Ureter (tissue), 1 donor: ENCODE measurements at regions not wholly inside any gene's neighbourhood (a gene's known extent, or its start where the extent isn't known, plus 50 kb on each side); places are given as distances from the start of the nearest gene placed in this dataset.

Experiments used
- DNase-seq: peaks from one replicate; pipeline ENCODE4 v3.0.0-alpha.2; 2020; ENCODE audit warnings: low spot score
- donor health status: DM: yes; HTN: yes; CAD: no.

DNA sequence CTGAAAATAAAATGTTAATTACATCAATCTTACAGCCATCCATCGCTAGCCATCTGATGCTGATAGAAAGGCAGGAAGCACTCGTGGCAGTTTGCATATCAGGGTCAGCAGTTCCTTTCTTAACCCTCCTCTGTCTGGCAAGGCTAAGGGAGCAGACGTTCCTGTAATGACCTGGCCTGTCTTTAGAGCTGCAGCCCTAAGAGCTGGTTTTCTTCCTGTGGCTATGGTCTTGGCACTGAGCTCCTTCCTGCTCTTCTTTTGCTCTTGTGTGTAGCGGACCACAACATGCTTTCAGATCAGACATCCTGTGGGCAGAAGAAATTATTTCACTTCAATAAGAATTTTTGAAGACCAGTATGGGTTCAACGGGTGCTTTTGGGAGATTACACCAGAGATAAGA, 170.4 kb downstream of the DAD1 start:
- DNase-seq, result no peak

DNA sequence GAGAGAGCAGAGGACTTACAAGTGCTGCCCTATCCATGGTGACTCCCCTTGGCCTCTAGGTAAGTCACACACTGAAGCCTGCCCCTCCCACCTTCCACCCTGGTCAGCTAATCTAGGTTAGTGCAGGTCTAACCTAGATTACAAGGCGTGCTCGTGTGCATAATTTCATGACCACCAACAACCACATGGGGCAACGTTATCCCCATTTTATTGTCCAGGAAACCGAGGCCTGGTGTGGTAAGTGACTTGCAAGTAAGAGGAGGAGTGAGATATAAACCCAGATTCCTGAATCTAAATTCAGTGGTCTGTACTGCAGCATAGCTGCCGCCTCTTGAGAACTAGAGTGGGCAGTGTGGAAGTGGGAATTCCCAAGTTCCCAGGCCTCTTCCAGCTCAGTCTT, 171.1 kb downstream of the DAD1 start:
- no peak for DNase-seq

DNA sequence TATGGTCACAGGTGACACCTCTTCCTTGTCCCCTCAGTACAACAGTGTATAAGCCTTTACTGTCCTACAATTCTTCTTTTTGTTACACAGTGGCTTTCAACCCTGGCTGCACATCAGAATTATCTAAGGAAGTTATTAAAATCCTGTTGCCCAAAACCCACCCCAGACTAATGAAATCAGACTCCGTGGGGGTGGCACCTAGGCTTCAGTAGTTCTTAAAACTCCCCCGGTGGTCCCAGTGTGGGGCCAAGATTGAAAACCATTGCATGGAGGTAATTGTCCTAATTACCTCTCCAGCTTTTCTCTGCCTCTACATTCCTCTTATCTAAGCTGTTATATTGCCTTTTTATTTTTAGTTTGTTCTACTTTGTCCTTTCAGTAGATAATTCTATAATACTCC, 172.8 kb downstream of the DAD1 start:
- no peak for DNase-seq

DNA sequence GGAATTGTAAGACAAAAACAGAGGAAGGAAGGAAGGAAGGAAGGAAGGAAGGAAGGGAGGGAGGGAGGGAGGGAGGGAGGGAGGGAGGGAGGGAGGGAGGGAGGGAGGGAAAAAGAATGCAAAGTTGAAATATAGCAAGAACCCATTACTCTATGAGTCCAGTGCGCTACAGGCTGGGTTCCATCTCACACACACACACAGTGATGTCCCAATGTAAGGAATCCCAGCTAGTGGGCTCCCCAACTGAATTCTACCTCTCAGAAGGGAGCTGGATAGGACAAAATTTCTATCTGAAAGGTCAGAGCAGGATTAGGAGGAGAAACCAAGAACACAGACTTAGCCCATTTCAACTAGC, 173.4 kb downstream of the DAD1 start:
- DNase-seq, result no peak

DNA sequence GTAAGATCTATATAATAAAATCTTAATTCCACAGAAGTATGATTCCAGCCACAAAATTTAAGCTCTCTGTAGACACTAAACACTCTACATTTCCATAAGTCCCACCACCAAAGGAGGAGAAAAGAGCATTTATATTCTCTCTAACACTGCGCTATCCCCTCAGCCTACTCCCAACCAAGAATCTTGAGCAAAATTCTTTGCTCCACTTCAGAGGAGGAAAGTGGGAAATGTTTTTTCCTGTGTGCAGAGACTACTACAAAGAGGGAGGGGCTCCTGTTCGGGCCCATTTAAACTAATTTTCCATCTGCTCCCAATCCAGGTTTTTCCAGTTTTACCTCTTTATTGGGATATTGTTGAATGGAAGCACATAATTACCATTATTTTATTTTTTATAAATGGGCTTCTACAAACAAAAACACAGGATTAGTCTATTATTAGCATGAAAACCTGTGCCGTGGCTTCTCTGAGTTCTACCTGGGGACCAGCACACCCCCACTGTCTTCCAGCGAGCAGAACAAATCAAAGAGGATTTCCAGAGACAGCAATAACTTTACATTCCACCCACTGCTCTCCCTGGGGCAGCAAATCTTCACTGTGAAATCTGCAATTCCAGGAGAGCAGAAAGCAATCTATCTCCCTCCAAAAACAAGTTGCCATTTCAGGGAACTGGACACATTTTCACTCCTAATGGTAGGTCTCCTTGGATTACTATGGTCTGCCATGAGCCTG, 174.0 kb downstream of the DAD1 start:
- no peak for DNase-seq

DNA sequence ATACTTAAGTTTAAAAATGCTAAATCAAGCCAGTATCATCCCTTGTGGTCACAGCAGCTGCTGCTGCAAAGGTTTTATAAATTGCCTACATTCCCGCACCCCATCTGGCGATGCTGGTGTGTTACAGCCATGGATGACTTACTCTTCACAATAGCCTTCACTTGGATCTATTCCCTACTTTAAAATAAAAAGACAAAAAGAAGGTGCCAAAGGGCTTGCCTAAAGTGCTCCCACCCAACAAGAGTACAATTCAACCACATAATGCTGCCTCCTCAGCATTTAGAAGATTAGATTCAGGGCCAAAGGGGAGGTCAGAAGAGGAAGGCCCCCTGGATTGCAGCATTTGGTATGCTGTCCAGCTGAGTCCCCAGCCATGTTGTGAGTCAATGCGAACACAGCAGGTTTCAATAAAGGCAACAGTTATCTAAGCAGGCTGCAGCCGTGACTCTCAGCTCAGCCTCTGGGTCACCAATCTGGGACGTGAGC, 176.1 kb downstream of the DAD1 start:
- DNase-seq, result no peak

DNA sequence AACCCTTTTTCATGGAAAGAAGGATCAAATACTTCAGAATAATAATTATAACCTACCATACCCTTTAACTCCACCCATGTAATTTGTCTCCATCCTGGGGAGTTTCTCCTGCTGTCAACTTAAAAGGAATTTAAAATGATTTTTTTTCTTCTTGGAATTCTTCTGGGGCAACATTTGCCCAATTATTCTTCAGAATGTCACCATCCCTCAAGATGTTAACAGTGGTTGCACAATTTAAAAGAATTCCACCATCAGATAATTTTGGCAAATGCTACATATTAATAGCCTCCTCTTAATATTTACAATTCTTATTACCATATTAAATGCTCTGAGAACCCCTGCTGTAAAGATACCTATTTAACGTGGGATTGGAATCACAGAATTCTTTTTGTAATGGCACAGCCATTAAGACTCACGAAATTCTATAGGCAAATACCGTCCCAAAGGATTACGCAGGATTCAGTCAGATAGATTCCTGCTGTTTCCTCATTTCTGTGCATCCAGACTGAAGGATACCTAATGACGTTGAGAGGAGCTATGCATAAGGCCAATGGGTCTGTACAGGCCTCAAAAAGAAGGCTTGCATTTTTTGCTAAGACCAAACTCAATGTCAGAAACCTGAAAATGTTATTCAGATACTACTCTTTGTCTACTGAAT, 177.5 kb downstream of the DAD1 start:
- DNase-seq, result no peak

DNA sequence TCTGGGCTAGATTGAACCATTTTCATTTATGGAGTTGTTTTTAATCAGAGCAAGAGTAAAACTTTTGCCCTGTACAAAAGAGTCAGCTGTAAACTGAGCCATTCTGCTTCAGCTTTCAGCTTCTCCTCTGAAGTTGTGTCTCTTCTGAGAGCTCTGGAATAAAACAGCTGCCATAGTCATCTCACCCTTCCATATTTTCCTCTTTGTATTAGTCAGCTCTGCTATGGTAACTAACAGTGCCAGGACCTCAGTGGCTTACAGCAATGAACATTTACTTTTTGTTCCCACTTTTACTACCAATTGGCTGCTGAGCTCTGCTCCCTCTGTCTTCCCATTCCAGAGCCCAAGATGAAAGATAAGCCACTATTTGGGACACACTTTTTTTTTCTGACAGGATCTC, 178.5 kb downstream of the DAD1 start:
- no peak for DNase-seq

DNA sequence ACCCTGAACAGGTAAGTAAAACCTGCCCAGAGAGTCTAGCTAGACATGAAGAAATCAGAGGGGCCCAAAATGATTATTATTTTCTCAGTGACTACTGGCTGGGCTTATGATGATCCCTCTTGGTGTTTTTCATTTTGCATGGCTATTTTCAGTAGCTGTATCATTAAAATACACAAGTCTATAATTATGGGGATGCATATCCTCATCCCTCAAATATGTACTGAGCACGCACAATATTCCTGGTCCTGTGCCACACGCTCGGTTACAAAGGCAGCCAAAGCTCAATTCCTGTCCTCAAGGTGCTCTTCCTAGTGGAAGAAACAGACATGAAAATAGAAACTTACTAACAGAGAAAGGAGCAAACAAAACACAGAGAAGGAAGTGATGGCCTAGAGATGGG, 180.0 kb downstream of the DAD1 start:
- DNase-seq, result no peak

DNA sequence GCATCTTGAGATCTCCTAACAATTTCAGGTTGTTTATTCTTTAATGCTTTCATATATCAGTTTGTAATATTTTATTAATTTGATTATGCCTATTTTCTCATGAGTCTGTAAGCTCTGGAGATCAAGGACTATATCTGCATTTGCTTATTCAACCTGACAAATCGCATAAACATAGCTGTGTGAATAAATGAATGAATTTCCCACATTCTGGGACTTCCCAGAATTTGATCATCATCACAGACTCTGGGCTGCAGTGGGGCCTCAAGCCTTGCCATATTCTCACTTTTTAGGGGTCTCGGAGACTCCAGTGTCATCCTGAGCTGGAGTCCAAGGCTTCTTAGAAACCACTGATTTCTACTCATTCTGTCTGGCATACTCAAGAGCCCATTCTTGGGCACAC, 180.5 kb downstream of the DAD1 start:
- DNase-seq, result no peak

DNA sequence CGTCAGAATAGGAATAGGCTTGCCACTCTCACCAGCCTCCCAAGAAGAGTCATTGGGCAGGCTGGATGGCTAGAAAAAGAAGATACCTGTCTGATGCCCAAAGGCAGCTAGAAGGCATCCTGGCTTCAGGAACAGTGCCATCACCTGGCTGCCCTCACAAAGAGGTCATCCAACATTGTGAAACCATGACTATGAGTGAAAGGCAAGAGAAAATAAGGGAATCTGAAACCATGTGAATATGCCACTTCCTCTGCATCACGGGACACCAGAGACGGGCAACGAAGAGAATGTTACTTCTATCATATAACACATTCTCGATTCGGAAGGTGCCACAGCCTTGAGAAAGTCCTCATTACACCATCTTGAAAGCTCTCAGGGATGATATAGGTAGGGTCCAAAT, 182.0 kb downstream of the DAD1 start:
- no peak for DNase-seq

DNA sequence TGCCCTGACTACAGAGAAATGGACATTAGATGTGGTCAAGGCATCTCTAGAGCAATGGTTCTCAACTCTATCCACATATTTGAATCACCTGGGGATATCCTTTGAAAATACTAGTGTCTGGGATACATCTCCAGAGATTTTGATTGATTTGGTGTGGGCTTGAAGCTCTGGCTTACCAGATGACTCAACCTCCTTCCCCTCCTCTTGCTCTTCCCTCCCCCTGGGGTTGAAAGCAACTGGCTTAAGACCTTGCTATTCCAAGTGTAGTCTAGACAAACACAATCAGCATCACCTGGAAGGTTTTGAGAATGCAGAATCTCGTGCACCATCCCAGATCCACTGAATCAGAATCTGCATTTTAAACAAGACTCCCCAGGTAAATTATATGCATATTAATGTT, 183.8 kb downstream of the DAD1 start:
- DNase-seq, result no peak

DNA sequence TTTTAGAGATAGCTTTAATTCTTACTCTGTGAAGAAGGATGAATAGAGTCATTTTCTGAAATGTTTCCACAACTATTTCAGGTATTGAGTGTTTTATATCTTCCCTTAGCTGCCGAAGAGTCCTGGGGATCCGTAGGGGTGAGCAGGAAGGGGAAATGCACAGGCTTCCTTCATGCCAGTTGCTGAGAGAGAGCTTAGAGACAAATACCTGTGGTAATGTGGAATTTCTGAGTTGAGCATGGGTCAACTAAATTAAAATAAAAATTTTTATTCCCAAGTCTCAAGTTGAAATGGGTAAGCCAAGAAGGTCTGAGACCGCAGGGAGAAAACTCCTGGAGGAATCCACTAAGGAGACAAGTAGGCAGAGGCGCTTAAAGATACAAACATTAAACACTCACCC, 185.7 kb downstream of the DAD1 start:
- DNase-seq, result no peak

DNA sequence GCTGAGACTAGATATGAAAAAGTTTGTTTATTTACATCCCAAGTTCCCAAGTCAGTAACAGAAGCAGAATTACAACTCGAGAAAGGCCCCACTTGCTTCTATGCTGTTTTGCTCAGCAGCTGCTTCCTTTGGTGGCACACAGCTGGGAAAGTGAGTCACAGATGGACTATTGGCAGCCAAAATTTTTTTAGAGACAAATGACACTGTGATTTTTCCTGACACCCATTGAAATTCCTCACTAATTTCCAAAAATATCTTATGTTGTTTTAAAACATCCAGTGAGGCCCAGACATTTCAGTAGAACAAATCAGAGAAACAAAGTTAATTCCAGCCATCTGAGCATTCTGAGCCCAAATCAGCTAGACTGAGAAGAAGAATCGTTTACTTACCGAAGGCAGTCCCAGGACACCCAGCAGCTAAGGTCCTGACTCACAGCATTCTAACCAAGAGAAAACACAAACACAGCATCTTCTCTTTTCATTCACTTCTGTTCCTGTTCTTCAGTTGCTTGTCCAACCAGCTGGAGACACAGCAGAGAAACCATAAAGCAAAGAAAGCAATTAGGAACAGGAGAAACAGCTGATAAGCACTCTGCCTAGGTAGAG, 188.3 kb downstream of the DAD1 start:
- no peak for DNase-seq

DNA sequence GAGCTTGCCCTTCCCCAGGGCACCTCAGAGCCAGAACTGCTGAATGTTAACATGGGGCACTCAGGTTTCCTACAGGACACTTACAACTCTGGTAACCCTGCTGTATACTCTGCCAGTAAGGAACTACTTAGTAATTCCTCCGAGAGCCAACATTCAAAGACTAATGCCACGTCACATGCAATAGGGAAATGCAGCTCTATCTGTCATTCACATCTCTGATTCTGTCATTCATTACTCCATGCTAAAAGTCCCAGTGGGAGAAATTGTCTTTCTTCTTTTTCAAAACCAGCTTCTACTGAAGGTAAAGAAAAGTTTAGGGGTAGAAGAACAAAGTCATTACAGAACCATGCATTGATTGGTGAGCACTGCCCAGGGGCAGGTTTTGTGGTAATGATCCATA, 189.2 kb downstream of the DAD1 start:
- DNase-seq, result no peak

DNA sequence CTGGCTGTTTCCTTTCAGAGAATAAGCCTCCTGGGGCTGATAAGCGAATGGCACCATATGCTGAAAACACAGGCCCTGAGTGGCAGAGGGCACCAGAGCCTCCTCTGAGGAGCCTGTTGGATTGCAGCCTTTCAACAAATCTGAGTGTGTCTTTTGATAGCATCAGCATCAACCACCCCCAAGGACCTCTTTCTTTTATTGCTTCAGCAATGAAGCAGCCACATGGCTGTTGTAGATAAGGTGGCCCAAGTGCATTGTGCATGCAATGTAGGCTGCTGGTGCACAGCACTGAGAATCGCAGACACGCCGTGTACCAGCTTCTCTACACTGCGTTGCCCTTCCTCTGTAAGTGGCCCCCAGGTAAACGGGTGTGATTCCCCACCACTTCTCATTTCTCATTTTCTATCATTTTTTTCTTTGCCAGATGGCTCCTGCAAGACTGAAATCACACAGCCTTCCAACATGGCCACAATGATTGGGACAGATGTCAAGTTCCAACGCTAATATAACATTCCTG, 191.7 kb downstream of the DAD1 start:
- DNase-seq, result no peak

DNA sequence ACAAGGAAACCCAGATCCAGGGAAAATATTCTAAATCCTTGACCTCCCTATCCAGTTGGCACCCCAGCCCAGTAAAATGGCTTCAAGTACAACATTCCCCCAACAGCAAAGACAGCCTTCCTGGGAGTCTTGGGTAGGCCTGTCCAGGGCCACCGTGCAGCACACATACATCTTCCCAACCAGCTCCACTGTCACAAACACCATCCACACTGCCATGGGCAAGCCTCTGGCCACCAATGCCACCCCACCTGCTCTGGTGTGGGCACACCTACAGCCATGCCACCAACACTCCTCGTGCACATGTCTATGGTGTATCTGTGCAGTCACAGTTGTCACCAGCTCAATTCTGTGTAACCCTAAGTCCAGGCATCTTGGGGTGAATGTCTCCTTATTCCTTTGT, 193.2 kb downstream of the DAD1 start:
- no peak for DNase-seq

DNA sequence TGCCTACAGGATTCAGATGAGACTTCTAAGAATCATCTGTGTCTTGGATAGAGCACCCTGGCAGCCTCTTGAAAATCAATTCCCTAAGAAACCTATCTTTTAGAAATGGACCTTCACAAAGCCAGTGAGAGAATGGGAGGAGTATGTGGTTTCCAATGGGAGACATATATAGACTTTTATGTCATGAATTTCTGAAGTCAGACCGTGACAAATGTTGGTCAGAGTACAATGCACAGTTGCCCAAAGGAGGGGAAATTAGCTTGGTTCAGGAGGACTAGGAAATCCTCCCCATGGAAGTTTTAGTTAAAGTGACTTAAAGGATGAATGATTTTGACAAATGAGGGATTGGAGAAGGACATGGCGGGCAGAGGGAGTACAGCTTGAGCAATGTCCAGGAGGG, 194.4 kb downstream of the DAD1 start:
- DNase-seq, result no peak

DNA sequence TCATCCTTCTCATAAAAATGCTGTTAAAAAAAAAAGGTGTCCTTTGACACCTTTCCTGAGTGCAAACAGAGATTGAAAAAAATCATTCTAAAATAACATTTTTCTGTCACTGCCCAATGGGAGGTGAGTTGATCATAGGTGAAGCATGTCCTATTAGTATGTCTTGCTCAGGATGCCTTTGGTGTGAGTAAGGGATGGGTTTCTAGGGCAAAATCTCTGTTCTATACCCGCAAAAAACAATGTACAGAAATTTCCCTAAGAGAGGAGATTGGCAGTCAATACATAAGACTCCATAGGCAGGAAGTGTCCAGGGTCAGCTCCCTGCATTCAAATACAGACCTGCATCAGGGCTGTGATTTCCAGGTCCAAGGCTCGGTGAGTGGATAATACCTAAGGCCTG, 195.2 kb downstream of the DAD1 start:
- no peak for DNase-seq

DNA sequence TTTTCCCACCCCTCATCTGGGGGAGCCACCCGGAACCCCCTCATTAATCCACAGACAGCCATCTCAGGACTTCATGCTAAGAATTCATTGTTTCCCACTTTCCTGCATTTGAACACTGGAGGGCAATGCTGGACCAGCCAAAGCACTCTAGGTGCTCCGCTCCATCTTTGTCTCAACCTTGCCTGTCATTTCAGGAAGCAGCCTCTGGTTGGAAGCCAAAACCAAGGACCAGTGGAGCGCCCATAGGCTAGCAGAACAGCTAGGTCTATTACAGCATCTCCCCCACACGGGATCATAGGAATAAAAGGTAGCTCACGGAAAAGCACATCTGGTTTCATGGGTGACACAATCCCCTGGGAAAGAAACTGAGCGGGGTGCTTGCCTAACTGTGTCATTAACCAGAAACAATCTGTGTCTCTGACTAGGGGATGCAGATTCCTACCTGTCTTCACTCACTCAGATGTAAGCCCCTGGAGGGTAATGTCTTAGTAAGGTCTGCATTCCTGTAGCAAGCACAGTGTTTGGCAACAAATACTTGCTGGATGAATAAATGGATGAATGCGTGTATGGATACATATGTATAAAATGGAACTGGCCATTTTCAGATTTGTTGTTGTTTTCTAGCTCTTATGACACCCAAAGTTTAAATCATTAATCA, 197.0 kb downstream of the DAD1 start:
- peak; percentile 73 for DNase-seq

DNA sequence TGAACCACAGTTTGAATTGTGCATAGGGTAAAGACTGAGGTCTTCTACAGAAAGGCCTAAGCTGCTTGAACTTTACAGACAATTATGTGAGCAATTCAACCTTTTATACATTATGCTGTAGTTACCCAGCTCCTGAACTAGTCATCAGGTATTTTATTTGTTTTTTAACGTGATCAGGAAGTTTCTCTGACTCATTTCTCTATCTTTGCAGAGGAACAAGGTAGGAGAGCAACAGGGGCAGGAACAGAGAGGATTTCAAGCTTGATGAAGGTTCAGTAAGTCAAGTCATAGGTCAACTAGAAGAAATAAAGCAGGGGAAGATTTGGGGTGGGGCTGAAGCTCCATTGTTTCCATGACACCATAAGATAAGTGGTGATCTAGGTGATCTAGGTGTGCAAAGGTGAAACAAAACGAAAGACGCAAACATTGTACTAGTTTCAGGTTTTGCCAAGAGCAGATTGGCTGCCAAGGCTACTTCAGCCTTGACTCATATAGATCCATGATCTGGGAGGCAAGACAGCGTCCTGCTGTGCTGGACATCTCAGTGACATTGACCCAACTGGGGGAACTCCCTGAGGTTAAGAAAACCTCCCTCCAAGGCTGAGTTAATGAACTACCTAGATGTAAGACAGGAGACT, 198.1 kb downstream of the DAD1 start:
- DNase-seq, result no peak

DNA sequence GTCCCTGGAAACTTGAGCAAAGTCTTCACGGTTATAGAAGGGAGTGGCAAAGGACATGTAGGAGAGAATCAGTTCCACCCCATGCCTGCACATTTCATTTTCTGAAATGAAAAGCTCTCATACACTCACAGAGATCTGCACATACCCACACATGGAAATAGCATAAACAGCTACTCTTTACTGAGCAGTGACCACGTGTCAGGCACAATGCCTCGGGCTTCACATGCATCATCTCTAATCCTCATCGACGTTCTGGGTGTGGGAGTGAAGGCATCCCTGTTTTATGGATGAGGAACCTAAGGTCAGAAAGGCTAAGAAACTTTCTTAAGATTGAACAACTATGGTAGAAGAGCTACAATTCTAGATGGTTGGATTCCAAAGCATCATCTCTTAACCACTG, 198.8 kb downstream of the DAD1 start:
- no peak for DNase-seq
